A549 (cell line): ENCODE measurements at regions not wholly inside any gene's neighbourhood (a gene's known extent, or its start where the extent isn't known, plus 50 kb on each side); places are given as distances from the start of the nearest gene placed in this dataset.

Source experiments
- BHLHE40 ChIP-seq: IDR thresholded peaks from 2 replicates; pipeline ENCODE4 v1.6.1; 2012; ENCODE audit warnings: low read depth, low read length, inconsistent platforms
- CEBPB ChIP-seq, 2 experiments: fragments of >200 bp in 1 of 2; sonication (Bioruptor Twin) in 1 of 2; formaldehyde crosslinking in 1 of 2; IDR thresholded peaks; 2 replicates each; pipeline ENCODE4 v1.6.1; 2012 to 2016
- CHD4 ChIP-seq: fragments of 200-600 bp; sonication (generic); IDR thresholded peaks from 2 replicates; pipeline ENCODE4 v1.6.1; 2016; ENCODE audit warnings: antibody characterized with exemption, mild to moderate bottlenecking, borderline replicate concordance
- EHMT2 ChIP-seq: fragments of 200-600 bp; sonication (generic); IDR thresholded peaks from 2 replicates; pipeline ENCODE4 v1.6.1; 2016; ENCODE audit warnings: antibody characterized with exemption, low read depth, mild to moderate bottlenecking, moderate library complexity
- EP300 ChIP-seq, 2 experiments: fragments of >200 bp; sonication (Bioruptor Twin); formaldehyde crosslinking; IDR thresholded peaks; 2 replicates in 1 of 2; 3 replicates in 1 of 2; pipeline ENCODE4 v1.6.1; 2016 to 2017
- FOSB ChIP-seq: fragments of 250-450 bp; sonication (Bioruptor Pico); IDR thresholded peaks from 2 replicates; pipeline ENCODE4 v1.5.0; 2020; ENCODE audit warnings: mild to moderate bottlenecking, moderate library complexity
- HOXB5 ChIP-seq: fragments of 250-450 bp; sonication (Bioruptor Pico); IDR thresholded peaks from 2 replicates; pipeline ENCODE4 v1.5.0; 2020; ENCODE audit warnings: mild to moderate bottlenecking, moderate library complexity
- PHF8 ChIP-seq: fragments of 200-600 bp; sonication (generic); IDR thresholded peaks from 2 replicates; pipeline ENCODE4 v1.6.1; 2016; ENCODE audit warnings: low read depth, mild to moderate bottlenecking, antibody characterized with exemption, moderate library complexity, borderline replicate concordance
- POLR2A ChIP-seq: IDR thresholded peaks from 2 replicates; pipeline ENCODE4 v1.6.1; 2012; ENCODE audit warnings: mild to moderate bottlenecking, low read length
- POLR2AphosphoS2 ChIP-seq: conservative IDR thresholded peaks from 2 replicates; pipeline ENCODE4 v1.6.1; 2012; ENCODE audit warnings: low read length, improper control_type of control experiment, inconsistent platforms
- RFX5 ChIP-seq: fragments of 450-650 bp; IDR thresholded peaks from 2 replicates; pipeline ENCODE4 v1.7.1; 2014; ENCODE audit warnings: antibody characterized with exemption, mild to moderate bottlenecking, moderate library complexity
- TF ChIP-seq, protein P1 (sequence below): fragments of >200 bp; sonication (Bioruptor Twin); formaldehyde crosslinking; IDR thresholded peaks from 3 replicates; pipeline ENCODE4 v1.5.1; 2016
- TF ChIP-seq, protein P2 (sequence below): fragments of 150-350 bp; IDR thresholded peaks from 2 replicates; pipeline ENCODE4 v1.6.1; 2014; ENCODE audit warnings: low read depth, mild to moderate bottlenecking, low read length
- TF ChIP-seq, protein P3 (sequence below): IDR thresholded peaks from 2 replicates; pipeline ENCODE4 v1.6.1; 2012

DNA sequence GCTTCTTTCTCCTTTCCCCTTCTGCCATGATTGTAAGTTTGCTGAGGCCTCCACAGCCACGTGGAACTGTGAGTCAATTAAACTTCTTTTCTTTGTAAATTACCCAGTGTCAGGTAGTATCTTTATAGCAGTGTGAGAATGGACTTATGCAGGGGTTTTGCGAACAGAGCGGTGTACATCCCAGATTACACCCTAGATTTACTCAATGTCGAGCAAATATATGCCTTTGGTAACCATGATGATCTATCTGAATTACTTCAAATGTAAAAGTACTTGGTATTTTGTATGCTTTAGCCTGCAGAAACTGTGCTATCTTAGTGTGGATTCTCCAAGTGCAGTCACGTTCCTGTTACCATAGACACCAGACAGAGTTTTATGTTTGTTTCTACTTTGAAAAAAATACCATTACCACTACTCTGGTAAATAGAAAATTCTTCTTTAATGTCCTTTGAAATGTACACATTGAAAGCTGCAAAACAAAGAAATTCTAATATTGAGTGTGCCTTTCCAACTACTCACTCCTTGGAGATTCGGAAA, 510.4 kb upstream of the ARGLU1 start:
- no peak for TF ChIP-seq BHLHE40
- no peak for TF ChIP-seq EP300 (IDR thresholded peaks at IDR 0.05)
- TF ChIP-seq POLR2A: no peak
- no peak for TF ChIP-seq CEBPB (IDR thresholded peaks at IDR 0.05)
- no peak for TF ChIP-seq PHF8
- no peak for TF ChIP-seq FOSB (CRISPR knock-in tag)
- TF ChIP-seq, protein P1, sequence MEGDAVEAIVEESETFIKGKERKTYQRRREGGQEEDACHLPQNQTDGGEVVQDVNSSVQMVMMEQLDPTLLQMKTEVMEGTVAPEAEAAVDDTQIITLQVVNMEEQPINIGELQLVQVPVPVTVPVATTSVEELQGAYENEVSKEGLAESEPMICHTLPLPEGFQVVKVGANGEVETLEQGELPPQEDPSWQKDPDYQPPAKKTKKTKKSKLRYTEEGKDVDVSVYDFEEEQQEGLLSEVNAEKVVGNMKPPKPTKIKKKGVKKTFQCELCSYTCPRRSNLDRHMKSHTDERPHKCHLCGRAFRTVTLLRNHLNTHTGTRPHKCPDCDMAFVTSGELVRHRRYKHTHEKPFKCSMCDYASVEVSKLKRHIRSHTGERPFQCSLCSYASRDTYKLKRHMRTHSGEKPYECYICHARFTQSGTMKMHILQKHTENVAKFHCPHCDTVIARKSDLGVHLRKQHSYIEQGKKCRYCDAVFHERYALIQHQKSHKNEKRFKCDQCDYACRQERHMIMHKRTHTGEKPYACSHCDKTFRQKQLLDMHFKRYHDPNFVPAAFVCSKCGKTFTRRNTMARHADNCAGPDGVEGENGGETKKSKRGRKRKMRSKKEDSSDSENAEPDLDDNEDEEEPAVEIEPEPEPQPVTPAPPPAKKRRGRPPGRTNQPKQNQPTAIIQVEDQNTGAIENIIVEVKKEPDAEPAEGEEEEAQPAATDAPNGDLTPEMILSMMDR: no peak
- TF ChIP-seq HOXB5: no peak
- TF ChIP-seq, protein P2, sequence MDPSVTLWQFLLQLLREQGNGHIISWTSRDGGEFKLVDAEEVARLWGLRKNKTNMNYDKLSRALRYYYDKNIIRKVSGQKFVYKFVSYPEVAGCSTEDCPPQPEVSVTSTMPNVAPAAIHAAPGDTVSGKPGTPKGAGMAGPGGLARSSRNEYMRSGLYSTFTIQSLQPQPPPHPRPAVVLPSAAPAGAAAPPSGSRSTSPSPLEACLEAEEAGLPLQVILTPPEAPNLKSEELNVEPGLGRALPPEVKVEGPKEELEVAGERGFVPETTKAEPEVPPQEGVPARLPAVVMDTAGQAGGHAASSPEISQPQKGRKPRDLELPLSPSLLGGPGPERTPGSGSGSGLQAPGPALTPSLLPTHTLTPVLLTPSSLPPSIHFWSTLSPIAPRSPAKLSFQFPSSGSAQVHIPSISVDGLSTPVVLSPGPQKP: no peak
- no peak for TF ChIP-seq CHD4
- TF ChIP-seq RFX5: no peak
- no peak for TF ChIP-seq POLR2AphosphoS2
- no peak for TF ChIP-seq EHMT2
- TF ChIP-seq, protein P3, sequence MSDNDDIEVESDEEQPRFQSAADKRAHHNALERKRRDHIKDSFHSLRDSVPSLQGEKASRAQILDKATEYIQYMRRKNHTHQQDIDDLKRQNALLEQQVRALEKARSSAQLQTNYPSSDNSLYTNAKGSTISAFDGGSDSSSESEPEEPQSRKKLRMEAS: no peak
